GM11168 (cell line): ENCODE measurements at regions not wholly inside any gene's neighbourhood (a gene's known extent, or its start where the extent isn't known, plus 50 kb on each side); places are given as distances from the start of the nearest gene placed in this dataset.

Source experiments
- in situ Hi-C: fragments of 300-500 bp; cut with MboI; formaldehyde crosslinking; loops from one replicate; pipeline ENCODE4 v1.12.0; 2022; ENCODE audit warnings: low sequenced_read_pairs; ENCODE audit not compliant: unreplicated experiment

DNA sequence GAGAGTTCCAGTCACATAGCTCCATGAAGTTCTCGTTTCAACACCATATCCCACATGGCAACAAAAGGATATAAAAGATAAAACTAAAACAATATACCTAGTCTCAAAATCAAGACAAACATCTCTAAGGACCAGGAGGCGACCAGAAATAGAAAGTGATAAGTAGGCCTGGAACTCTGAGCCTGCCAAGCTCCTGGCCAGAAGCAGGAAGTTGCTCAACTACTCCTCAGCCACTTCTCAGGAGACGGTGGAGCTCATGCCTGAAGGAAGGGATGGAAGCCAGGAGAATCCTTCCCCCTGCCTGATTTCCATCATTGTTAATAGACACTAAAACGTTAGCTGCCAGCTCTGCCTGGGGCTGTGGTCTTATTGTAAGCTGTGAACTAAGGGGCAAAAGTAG lies 94.7 kb downstream of the DISP1 start:
- in situ Hi-C loops, result no loop called here

DNA sequence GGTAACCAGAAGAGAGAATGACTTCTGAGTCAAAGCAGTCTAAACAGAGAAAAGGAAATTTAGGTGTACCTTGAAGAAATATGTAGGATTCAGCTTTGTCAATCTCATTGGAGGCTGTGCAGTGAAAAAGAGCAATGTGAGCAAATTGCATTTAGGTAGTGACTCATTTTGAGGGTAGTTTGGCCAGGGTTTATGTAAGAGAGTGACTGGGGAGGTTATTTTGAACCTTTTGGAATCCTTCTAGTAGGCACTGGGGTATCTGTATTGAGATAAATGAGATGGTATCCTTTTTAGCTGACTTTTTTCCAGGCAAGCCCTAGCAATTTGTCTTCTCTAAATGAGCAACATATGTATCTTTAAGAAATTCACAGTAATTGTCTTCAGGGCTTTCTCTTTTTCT lies 95.9 kb downstream of the DISP1 start:
- in situ Hi-C loops, result no loop called here

DNA sequence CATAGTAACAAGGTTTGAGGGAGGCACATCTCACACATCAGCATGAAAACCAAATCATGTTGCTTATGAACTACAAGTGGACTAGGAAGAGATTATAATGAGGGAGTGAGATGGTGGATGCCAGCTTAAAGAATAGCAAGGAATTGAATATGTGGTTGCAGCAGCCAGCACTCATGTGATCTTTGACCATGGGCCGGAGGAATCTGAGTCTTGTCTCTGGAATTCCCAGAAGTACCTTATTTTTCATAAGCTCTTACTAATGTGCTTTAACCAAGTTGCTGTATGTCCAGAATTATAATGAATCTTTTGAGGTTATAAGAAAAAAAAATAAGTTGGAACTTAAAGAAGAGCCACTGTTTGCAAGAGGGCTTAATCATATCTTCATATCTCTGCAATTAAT lies 97.0 kb downstream of the DISP1 start:
- in situ Hi-C loops, result no loop called here

DNA sequence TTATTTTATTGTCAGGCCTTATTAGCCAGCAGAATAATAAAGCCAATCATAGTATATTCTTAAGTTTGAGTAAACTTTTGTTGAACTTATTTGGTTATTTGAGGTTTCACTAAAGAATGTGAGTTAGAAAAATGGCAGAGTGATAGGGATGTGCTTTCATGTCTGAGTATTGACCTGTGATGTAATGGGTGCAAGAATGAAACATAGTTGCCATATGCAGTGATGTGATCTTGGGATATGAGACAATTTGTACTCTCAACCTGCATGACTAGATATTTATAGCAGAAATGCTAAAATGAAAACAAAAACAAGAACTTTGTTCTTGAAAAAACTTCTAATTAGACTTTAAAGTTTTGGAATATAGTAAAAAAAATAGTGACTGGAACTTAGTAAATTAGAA lies 97.9 kb downstream of the DISP1 start:
- in situ Hi-C loops, result no loop called here

DNA sequence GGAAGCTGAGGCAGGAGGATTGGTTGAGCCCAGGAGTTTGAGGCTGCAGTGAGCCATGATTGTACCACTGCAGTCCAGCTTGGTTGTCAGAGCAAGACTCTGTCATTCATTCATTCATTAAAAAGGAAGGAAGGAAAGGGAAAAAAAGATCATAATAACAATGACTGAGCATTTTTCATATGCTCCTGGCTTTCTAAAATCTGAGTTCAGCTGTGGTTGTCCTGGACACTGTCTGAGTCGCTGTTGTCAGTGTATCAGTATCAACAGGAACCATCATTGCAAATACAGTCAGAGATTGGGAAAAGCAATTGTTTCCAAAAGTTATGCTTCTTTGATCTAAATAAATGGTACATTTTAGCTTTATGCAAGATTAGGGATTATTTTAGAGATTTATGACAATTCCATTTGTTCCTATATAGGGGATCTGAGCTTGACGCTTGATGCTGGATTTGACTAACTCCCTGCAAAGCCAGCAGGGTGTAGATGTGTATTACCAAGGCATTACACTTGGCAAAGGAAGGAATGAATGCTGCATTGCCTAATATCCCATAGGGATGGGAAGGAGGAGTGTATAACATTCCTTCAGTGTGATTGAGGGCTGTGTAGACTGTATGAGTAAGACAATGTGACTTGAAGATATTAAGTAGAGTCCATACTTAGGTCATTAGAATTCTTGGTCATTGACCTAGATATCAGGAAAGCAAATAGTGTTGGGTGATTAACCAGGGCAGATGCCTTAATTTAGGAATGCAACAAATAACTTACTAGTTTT lies 100.2 kb downstream of the DISP1 start:
- in situ Hi-C loops, result no loop called here

DNA sequence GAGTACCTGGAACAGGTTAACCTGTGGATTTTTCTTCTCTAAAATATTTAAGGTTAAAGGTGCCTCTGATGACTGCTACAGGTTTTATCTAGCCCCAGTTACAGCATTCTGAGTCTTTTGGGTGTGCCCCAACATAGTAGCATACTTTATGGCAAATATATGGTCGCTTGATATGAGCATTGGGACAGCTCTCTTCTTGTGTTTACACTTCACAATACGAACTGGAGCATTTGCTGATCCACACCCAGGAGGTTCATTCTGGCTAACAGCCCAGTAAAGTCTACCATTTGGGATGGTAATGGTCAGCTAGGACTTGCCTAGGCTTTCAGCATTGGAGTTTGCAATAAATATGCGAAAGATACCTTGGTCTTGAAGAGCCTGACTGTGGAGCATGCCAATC lies 101.3 kb downstream of the DISP1 start:
- in situ Hi-C loops, result no loop called here

DNA sequence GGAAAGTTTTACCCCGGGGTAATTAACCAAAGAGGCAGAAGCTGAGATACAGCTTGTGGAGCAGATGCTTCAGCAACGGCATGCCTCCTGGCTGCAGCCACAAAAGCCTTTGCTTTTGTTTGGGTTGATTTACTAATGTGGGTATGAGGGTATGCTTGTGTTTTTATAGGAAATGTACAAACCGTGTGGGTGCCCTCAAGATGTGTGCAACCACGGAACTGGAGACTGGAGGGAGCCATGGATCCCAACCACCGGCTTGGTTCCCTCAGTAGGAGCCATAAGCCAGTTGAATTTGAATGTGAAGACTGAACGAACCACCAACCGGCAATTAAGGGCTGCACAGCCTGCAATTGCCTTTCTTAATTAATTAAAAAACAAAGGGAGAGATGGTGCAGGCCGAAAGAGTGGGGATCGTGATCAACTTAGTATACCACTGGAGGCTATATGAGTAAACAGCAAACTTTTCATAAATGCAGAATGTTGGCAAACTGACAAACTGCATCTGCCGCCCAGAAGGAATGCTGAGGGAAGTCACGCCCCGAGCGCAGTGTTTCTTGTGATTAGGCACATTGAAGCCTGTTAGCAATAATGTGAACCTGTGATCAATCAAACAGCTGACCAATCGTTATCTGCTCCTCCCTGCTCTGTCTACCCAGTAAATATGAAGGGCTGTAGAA lies 104.1 kb downstream of the DISP1 start:
- in situ Hi-C loops, result no loop called here

DNA sequence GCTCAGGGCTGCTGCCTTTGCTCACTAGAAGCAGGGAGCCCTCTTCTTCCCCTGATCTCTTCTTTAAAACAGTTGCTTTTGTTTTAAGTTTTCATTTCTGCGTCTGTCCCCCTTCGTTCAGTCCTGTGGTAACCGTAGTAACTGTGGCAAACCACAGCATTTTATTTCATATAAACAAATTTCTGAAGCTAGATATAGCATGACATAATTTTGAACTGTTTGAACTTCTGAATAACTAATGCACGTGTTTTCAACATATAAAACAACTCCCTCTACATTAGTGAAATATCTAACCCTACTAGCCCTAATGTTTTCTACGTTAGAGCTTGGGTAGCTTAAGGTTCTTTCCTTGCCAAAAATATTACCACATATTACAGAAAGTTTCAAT lies 104.6 kb downstream of the DISP1 start:
- in situ Hi-C loops, result no loop called here

DNA sequence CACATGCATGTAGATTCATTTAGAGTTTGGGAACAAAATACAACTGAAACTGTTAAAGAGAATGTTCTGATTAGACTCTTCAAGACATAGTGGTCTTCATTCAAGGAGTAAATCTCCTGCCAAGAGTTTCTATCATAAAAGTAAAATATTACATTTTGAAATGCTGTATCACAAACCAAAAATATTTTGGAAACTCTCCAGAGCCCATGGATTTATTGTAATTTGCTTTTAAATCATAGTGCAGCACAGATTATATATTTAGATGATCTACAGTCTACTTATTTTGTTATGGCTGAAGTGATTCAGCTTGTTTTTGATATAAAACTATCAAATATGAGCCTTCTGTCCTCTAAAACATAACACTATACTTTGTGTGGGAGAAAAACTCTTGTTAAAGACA lies 105.3 kb downstream of the DISP1 start:
- in situ Hi-C loops, result no loop called here

DNA sequence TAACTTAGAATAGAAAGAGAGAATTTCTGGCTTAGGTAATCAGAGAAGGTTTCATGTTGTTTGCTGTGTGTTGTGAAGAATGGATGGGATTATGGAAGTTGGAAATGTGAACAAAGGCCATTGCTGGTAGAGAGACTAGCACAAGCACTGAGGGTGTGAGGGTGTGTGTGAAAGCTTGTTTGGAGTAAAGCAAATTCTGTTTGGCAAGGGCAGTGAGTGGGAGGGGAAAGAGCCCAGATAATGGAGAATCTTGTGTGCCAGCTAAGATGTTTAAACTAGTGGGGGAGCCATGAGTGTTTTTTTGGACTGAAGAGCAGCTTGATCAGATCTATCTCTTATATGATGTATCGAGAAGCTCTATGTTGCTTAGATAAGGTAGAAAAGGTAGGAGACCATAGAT lies 107.1 kb downstream of the DISP1 start:
- in situ Hi-C loops, result no loop called here

DNA sequence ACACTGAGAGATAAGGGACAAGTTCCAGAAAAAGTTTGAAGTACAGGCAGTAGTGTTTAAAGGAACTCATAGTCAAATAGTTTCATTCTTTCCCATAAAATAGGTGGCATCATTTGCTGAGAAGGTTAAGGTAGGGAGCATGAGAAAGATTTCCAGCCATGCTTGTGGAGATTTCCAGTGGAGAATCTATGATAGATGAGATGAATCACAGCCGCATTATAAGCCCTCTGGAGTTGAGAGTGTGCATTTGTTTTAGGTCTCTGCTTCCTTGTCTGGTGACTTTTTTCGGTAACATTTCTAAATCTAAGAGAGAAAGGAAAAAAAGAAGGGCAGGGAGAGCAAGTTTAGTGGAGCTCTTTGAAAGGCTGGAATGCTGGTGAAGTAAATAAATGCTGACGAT lies 108.7 kb downstream of the DISP1 start:
- in situ Hi-C loops, result no loop called here

DNA sequence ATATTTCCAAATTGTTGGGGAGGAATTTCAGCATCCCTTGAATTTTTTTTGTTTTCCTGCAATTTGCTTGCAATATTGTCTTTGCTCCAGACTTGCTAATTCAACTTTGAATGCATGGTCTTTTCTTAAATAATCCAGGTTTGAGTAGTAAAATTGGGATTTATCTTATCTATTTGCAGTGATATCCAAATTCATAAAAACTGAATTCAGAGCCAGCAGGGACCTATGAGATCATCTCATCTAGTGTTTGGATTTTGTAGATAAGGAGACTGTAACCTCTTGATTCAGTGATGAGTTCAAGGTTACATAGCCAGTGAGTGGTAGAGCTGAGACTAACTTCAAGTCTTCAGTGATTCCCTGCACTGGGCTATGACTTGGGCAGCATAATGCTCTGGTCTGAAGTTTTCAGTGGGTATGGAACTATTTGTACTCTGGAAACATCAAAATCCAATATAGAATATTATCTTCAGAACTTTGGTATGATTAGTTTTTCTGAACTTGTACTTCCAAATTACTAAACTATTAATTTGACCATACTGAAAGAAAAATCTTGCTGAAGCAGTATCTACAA lies 109.4 kb downstream of the DISP1 start:
- in situ Hi-C loops, result no loop called here

DNA sequence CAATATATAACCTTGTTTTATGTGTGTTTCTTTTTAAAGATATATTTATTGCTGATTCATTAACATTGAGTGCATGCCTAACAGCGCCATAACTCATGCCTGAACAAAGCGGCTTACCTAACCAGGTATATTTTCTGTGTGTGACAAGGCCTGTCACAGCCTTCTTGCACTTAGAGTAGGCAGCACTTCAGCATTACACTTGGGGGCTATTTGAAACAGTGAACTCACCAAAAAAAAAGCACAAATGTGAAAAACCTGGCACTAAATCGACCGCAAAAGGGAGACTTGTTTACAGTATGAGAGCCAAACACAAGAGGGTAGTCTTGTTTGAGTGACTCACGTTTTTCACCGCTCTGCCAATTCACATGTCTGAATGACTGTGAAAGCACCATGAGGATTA lies 111.7 kb downstream of the DISP1 start:
- in situ Hi-C loops, result no loop called here

DNA sequence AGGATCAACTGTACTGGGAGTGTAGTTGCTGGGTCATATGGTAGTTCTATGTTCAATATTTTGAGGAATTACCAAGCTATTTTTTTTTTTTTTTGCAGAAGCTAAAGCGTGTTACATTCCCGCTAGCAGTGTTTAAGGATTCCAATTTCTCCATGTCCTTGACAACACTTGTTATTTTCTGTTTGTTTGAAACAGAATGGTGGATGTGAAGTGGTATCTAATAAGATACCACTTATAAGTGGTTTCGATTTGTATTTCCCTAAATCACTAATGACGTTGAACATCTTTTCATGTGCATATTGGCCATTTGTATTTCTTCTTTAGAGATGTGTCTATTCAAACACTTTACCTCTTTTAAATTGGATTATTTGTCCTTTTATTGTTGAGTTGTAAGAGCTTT lies 112.2 kb downstream of the DISP1 start:
- in situ Hi-C loops, result no loop called here

DNA sequence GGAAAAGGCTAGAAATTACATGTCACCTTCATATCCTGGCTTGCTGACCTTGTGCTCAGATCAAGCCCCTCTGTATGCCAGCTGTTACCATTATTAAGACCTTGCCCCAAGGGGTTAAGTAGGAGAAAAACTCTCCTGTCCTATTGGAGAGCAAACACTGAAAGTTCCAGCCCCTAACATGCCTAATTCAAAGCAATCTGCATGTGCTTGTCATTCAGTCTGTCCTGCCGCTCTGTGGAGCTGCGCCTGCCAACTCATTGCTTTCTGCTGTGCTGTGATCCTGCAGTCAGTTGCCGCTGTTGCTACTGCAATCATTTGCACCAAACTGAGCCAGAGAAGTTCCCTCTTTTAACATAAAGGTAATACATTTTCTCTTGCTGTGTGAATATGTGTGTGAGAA lies 113.4 kb downstream of the DISP1 start:
- in situ Hi-C loops, result no loop called here

DNA sequence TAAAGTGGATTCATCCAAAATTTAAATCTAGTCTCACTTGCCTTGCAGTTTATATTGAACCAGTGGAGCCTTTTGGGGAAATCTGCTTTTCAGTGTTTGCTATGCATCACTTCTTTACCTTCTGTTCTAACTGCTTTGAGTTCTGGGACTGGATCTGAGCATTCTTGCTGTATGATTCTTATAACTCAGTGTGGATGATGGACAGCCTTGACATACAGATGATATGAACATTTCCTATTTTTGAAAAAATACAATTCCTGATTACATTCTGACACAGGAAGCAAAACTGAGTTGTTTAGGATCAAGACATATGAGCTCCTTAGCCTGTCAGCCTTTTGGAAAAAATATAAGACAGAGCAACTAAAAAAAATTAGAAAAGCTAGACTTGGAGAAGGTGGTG lies 115.2 kb downstream of the DISP1 start:
- in situ Hi-C loops, result no loop called here

DNA sequence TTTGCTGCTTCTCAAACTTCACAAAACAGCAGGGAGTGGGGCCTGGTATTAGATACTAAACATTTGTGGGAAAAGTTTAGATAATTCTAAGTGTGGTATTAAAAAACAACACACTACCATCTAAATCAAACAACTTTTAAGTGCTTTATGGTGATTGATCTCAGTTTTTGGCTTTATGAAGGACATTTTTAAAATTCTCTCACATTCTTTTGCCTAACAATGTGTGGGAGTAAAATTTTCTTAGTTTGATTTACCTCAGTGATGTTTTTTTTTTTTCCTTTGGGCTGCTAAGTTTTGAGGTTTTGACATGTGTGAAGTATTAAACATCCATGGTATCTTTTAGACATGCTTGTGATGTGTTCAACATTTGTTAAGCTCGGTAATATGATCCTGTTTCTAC lies 116.2 kb downstream of the DISP1 start:
- in situ Hi-C loops, result no loop called here

DNA sequence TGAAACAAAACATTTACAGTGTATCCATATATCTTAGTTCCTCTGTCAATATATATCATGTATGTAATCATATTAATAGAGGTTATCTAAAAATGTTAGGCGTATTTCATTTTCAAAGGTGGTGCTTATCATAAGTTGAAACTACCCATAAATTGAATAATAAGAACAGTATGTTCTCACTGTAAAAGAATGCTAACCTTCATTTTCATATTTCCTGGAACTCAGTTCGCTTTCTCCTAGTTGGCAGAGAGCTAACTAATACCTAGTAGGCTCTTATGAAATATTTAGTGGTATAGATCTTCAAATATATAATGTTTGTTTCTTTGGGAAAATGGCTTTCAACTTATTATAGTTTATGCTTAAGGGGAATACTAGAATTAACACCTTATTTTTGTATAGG lies 118.4 kb downstream of the DISP1 start:
- in situ Hi-C loops, result no loop called here

DNA sequence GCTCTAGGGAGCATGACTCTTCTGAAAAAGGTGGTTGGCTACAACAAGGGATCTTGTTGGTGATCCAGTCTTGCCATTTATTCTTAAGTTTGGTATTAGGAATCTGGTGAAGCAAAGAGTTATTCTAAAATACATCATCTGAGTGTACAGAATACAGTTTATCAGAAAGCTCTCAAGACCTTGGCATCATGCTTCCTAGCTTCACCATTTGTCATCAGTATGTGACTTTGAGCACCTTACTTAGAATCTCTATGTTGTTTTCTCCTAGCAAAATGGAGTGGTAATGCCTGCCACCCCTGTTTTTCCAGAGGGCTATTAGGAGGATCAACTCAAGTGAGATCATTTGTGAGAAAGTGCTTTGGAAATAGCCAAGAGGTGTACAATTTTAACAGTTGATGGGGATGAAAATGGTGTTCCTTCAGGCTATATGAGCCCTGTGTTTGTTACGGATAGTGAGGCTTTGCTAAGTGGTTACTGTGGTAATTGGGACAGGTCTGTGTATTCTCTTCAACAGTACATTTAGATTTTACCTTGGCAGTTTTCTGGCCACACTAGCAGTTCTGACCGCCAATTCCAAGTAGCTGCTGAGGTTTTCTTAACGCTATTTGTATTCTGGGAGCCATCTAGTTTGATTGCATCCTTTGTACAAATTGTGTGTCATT lies 120.5 kb downstream of the DISP1 start:
- in situ Hi-C loops, result no loop called here

DNA sequence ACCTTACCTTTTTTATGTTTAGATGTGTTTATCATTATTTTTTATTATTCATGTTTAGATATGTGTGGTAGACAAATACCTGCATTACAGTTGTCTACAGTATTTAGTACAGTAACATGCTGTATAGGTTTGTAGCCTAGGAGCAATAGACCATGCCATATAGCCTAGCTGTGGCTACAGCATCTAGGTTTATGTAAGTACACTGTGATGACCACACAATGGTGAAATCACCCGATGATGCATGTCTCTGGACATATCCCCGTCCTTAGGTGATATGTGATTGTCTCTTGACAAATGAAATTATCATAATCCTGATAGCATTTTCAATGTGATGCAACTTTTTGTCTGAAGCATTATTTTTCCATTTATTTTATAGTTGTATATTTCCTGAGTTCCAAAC lies 121.2 kb downstream of the DISP1 start:
- in situ Hi-C loops, result no loop called here

DNA sequence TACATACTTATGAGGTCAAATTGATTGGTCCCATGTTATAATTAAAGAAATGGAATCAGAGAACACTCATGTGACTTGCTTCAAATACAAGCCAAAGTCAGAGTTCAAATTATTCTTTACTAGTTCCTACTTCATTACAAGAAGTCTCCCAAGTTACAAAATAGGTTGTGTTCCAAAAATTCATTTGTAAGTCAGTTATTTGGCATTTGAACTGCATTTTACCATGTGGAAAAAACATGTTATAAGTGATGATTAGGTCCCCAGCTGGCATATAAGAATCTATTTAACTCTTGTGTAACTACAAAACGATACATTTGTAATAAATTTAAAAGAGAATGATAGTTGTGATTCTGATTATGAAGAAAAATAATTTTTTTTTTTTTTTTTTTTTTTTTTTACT lies 124.1 kb downstream of the DISP1 start:
- in situ Hi-C loops, result no loop called here
